Endothelial cell of umbilical vein (primary cell): ENCODE measurements at regions not wholly inside any gene's neighbourhood (a gene's known extent, or its start where the extent isn't known, plus 50 kb on each side); places are given as distances from the start of the nearest gene placed in this dataset.

Experiments used
- BruUV-seq: library from RNA; stranded (reverse); fragments of 400-500 nt; replicated peaks from 2 replicates; lab custom pipeline; 2021; lab: Mats Ljungman, UMichigan
- CTCF ChIA-PET: fragments of 300-600, 350-600 bp; sonication (Branson Sonifier 250); formaldehyde crosslinking; loops from one replicate; lab custom pipeline; 2021; ENCODE audit warnings: antibody characterized with exemption, inconsistent platforms; lab: Charles Lee
- POLR2A ChIA-PET: fragments of 300-600, 350-600 bp; sonication (Branson Sonifier 250); formaldehyde crosslinking; loops from one replicate; lab custom pipeline; 2021; ENCODE audit warnings: antibody characterized with exemption, inconsistent platforms; lab: Charles Lee
- DNase-seq: peaks from one replicate; pipeline ENCODE4 v3.0.0-alpha.2; 2011; ENCODE audit warnings: low read depth, low spot score
- FAIRE-seq: peaks from 2 replicates; lab custom pipeline; 2011; peaks lifted over from hg19 to GRCh38; lab: Jason Lieb, UNC
- H2AFZ ChIP-seq: 2 replicates; pipeline ENCODE4 v1.6.0; 2012; ENCODE audit warnings: low read depth, low read length, control low read depth, inconsistent platforms
- H3K27ac ChIP-seq: 2 replicates; pipeline ENCODE4 v1.5.1; 2011; ENCODE audit warnings: low read depth, mild to moderate bottlenecking, control low read depth, low read length, moderate library complexity; ENCODE audit not compliant: insufficient read depth
- H3K27me3 ChIP-seq, 2 experiments: 2 replicates each; pipeline versions ENCODE4 v1.6.0 to v1.6.1; 2011; ENCODE audit warnings: low read length in 2 of 2, mixed read lengths in 1 of 2; ENCODE audit not compliant: control insufficient read depth in 2 of 2, insufficient read depth in 2 of 2
- H3K36me3 ChIP-seq, 2 experiments: 2 replicates in 1 of 2; 3 replicates in 1 of 2; pipeline ENCODE4 v1.5.1; 2011; ENCODE audit warnings: low read length in 2 of 2, mild to moderate bottlenecking in 1 of 2, moderate library complexity in 1 of 2; ENCODE audit not compliant: control insufficient read depth in 2 of 2, insufficient read depth in 2 of 2; ENCODE audit errors: extremely low read depth in 1 of 2
- H3K4me1 ChIP-seq: 3 replicates; pipeline ENCODE4 v1.5.1; 2011; ENCODE audit warnings: mild to moderate bottlenecking, low read length; ENCODE audit not compliant: control insufficient read depth, insufficient read depth; ENCODE audit errors: extremely low read depth
- H3K4me2 ChIP-seq: 2 replicates; pipeline ENCODE4 v1.6.1; 2011; ENCODE audit warnings: low read length, control low read depth, mixed read lengths; ENCODE audit not compliant: insufficient read depth
- H3K4me3 ChIP-seq, 3 experiments: fragments of 200-600 bp in 1 of 3; sonication (generic), shearing (Covaris generic) in 1 of 3; replicated peaks in 1 of 3; 2 replicates each; pipeline ENCODE4 v1.5.1; 2011 to 2016; ENCODE audit warnings: control low read depth in 3 of 3, low read length in 3 of 3, mild to moderate bottlenecking in 2 of 3, inconsistent platforms in 1 of 3, low read depth in 1 of 3, moderate library complexity in 1 of 3; ENCODE audit not compliant: insufficient read depth in 1 of 3
- H3K79me2 ChIP-seq: 2 replicates; pipeline ENCODE4 v1.6.0; 2012; ENCODE audit warnings: low read length, inconsistent platforms; ENCODE audit not compliant: control insufficient read depth, insufficient read depth
- H3K9ac ChIP-seq: replicated peaks from 2 replicates; pipeline ENCODE3; 2011; ENCODE audit warnings: low read length, control low read depth; ENCODE audit not compliant: insufficient read depth; ENCODE audit errors: extremely low read depth
- H3K9me1 ChIP-seq: replicated peaks from 3 replicates; pipeline ENCODE4 v1.6.0; 2011; ENCODE audit warnings: mild to moderate bottlenecking, low read length; ENCODE audit not compliant: control insufficient read depth, insufficient read depth; ENCODE audit errors: extremely low read depth
- H3K9me3 ChIP-seq: replicated peaks from 2 replicates; pipeline ENCODE4 v1.5.1; 2012; ENCODE audit warnings: low read length, inconsistent platforms; ENCODE audit not compliant: control insufficient read depth, insufficient read depth
- H4K20me1 ChIP-seq: replicated peaks from 2 replicates; pipeline ENCODE3; 2011; ENCODE audit warnings: mild to moderate bottlenecking, low read length; ENCODE audit not compliant: control insufficient read depth, insufficient read depth; ENCODE audit errors: extremely low read depth
- FOS ChIP-seq: IDR thresholded peaks from 2 replicates; pipeline ENCODE4 v1.6.1; 2011; ENCODE audit warnings: mild to moderate bottlenecking, low read length, moderate library complexity, borderline replicate concordance; ENCODE audit not compliant: insufficient read depth
- GATA2 ChIP-seq: IDR thresholded peaks from 2 replicates; pipeline ENCODE4 v1.7.0; 2011; ENCODE audit warnings: low read depth, mild to moderate bottlenecking, moderate library complexity, mixed read lengths, low read length; ENCODE audit not compliant: insufficient read length, insufficient read depth
- JUN ChIP-seq: IDR thresholded peaks from 2 replicates; pipeline ENCODE4 v1.6.1; 2011; ENCODE audit warnings: borderline replicate concordance, low read depth; ENCODE audit not compliant: insufficient read length, insufficient read depth
- MYC ChIP-seq: IDR thresholded peaks from one replicate; pipeline ENCODE4 v1.6.1; 2011; ENCODE audit warnings: mild to moderate bottlenecking, low read depth, low read length
- POLR2AphosphoS5 ChIP-seq: IDR thresholded peaks from 2 replicates; pipeline ENCODE4 v1.6.1; 2012; ENCODE audit warnings: low read depth, mild to moderate bottlenecking, control low read depth, low read length, moderate library complexity; ENCODE audit not compliant: insufficient read depth
- dilution Hi-C: fragments of 300-500 bp; cut with MboI; formaldehyde crosslinking; loops from one replicate; pipeline ENCODE4 v1.15.0; 2019; ENCODE audit warnings: low sequenced_read_pairs; ENCODE audit not compliant: extremely low pct_ligation_motif_present
- intact Hi-C: fragments of 100-400 bp; cut with micrococcal nuclease; formaldehyde crosslinking; loops from one replicate; pipeline ENCODE4 v1.10.0; 2022
- TF ChIP-seq, protein P1 (sequence below), 2 donors: IDR thresholded peaks; 1 replicate in 1 of 2; 2 replicates in 1 of 2; pipeline ENCODE4 v1.5.1; 2011; ENCODE audit warnings: low read length in 2 of 2, mild to moderate bottlenecking in 2 of 2, moderate library complexity in 2 of 2, control low read depth in 1 of 2, inconsistent platforms in 1 of 2, low read depth in 1 of 2; ENCODE audit not compliant: insufficient read depth in 1 of 2; ENCODE audit errors: extremely low read depth in 1 of 2

DNA sequence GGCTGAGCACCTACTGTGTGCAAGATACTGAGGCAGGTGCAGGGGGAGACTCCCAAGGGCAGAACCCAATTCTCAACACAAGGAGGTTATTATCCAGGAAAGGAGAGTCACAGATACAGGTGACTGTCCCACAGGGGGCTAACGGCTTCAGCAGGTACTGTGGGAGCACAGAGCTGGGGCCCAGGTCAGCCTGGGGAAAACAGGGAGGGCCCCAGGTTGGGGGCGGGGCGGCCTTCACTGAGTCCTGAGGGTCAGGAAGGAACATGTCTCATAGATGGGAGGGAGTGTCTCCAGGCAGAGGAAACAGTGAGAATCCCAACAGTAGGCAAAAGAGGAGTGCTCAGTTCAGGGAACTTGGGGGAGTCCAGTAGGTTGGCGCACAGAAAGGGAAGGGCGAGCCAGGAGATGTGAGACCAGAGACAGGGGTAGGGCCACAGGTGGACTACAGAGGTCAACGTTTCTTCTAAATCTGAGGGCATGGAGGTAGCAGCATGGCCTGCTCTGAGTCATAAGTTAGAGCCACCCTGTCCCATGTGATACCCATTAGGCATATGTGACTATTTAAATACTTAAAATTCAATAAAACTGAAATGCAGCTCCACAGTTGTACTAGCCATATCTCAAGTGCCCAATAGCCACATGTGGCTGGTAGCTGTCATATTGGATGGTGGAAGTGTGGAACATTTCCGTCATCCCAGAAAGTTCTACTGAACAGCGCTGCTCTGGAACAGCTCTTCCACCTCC lies 157.2 kb downstream of the TTC32 start:
- no peaks in the 10 kb centered on the region for H4K20me1 ChIP-seq
- H3K27ac ChIP-seq, result no peak overlapping the region
- no peak overlapping the region for H3K9ac ChIP-seq
- no peaks in the 10 kb centered on the region for H3K9me3 ChIP-seq
- H2AFZ ChIP-seq, result no peak overlapping the region
- DNase-seq, result no peak
- no peaks in the 10 kb centered on the region for H3K27me3 ChIP-seq
- TF ChIP-seq MYC (no peak), GATA2 (no peak), JUN (no peak), FOS (no peak), POLR2AphosphoS5 (no peak)
- TF ChIP-seq, protein P1, sequence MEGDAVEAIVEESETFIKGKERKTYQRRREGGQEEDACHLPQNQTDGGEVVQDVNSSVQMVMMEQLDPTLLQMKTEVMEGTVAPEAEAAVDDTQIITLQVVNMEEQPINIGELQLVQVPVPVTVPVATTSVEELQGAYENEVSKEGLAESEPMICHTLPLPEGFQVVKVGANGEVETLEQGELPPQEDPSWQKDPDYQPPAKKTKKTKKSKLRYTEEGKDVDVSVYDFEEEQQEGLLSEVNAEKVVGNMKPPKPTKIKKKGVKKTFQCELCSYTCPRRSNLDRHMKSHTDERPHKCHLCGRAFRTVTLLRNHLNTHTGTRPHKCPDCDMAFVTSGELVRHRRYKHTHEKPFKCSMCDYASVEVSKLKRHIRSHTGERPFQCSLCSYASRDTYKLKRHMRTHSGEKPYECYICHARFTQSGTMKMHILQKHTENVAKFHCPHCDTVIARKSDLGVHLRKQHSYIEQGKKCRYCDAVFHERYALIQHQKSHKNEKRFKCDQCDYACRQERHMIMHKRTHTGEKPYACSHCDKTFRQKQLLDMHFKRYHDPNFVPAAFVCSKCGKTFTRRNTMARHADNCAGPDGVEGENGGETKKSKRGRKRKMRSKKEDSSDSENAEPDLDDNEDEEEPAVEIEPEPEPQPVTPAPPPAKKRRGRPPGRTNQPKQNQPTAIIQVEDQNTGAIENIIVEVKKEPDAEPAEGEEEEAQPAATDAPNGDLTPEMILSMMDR (IDR thresholded peaks at IDR 0.05; ENCODE audit: extremely low read depth in 1 of 2, insufficient read depth in 1 of 2, low read depth in 1 of 2, low read length in 2 of 2), result no peak
- ChIA-PET POLR2A (no interaction called here), CTCF (no interaction called here)
- no peaks in the 10 kb centered on the region for H3K4me1 ChIP-seq
- no peak overlapping the region for H3K4me2 ChIP-seq
- no peaks in the 10 kb centered on the region for H3K36me3 ChIP-seq
- H3K79me2 ChIP-seq, result no peaks in the 10 kb centered on the region
- intact Hi-C loops, result loop anchor here (10.0 kb wide), 1 partner anchor 170 kb away; no protein-coding TSS in a partner anchor
- no peak overlapping the region for H3K4me3 ChIP-seq
- dilution Hi-C loops, result no loop called here
- no peak for FAIRE-seq
- H3K9me1 ChIP-seq, result no peaks in the 10 kb centered on the region
- no TSS peak for BruUV-seq
